Stimulated activated CD4-positive, alpha-beta T cell treated with anti-CD3 and anti-CD28 coated beads, TNF-alpha, amount 100 ng/mL, for 4 hours (primary cell): ENCODE measurements at regions not wholly inside any gene's neighbourhood (a gene's known extent, or its start where the extent isn't known, plus 50 kb on each side); places are given as distances from the start of the nearest gene placed in this dataset.

Source experiments
- DNase-seq, 3 experiments: peaks; one replicate each; pipeline ENCODE4 v3.0.0-alpha.2; 2020; ENCODE audit warnings: low read depth in 3 of 3

- DNase-seq = no peak
Observed at GRCh38 chr9:29659736-29660135, 2086.5 kb upstream of the C9orf72 start.

- no peak for DNase-seq
Observed at GRCh38 chr9:29668732-29669131, 2095.5 kb upstream of the C9orf72 start.

GRCh38 chr9:29669613-29670012 is 2096.3 kb upstream of the C9orf72 start:
- no peak for DNase-seq

- no peak for DNase-seq
Observed at GRCh38 chr9:29685531-29685930, 2112.2 kb upstream of the C9orf72 start.

GRCh38 chr9:29691145-29691544 is 2117.9 kb upstream of the C9orf72 start:
- DNase-seq = no peak

- DNase-seq = no peak
Observed at GRCh38 chr9:29691758-29692407, 2118.6 kb upstream of the C9orf72 start.

- no peak for DNase-seq
Observed at GRCh38 chr9:29697011-29697410, 2123.7 kb upstream of the C9orf72 start.

- DNase-seq = no peak
Observed at GRCh38 chr9:29701559-29701958, 2128.3 kb upstream of the C9orf72 start.

- no peak for DNase-seq
Observed at GRCh38 chr9:29701971-29702370, 2128.7 kb upstream of the C9orf72 start.

GRCh38 chr9:29714860-29715259 is 2141.6 kb upstream of the C9orf72 start:
- DNase-seq = no peak

GRCh38 chr9:29717631-29718030 is 2144.3 kb upstream of the C9orf72 start:
- DNase-seq = no peak

GRCh38 chr9:29730163-29730562 is 2156.9 kb upstream of the C9orf72 start:
- no peak for DNase-seq

GRCh38 chr9:29740518-29740917 is 2167.2 kb upstream of the C9orf72 start:
- no peak for DNase-seq

- no peak for DNase-seq
Observed at GRCh38 chr9:29741169-29741568, 2167.9 kb upstream of the C9orf72 start.

- DNase-seq = no peak
Observed at GRCh38 chr9:29750062-29750461, 2176.8 kb upstream of the C9orf72 start.

GRCh38 chr9:29751226-29751625 is 2177.9 kb upstream of the C9orf72 start:
- no peak for DNase-seq

- no peak for DNase-seq
Observed at GRCh38 chr9:29753638-29754037, 2180.4 kb upstream of the C9orf72 start.

- no peak for DNase-seq
Observed at GRCh38 chr9:29769019-29769418, 2195.7 kb upstream of the C9orf72 start.

GRCh38 chr9:29773676-29774075 is 2200.4 kb upstream of the C9orf72 start:
- DNase-seq = no peak

GRCh38 chr9:29775491-29775890 is 2202.2 kb upstream of the C9orf72 start:
- no peak for DNase-seq

GRCh38 chr9:29778281-29778849 is 2205.1 kb upstream of the C9orf72 start:
- no peak for DNase-seq

- no peak for DNase-seq
Observed at GRCh38 chr9:29793970-29794369, 2220.7 kb upstream of the C9orf72 start.

GRCh38 chr9:29796291-29796952 is 2223.1 kb upstream of the C9orf72 start:
- DNase-seq = no peak
